Skin of body (tissue), 1 donor: ENCODE measurements at regions not wholly inside any gene's neighbourhood (a gene's known extent, or its start where the extent isn't known, plus 50 kb on each side); places are given as distances from the start of the nearest gene placed in this dataset.
"Not testable (repeated sequence)": the region's sequence is repeated elsewhere in the genome, so short reads cannot be mapped to it uniquely, and the experiment has no call there.

Experiments used
- DNase-seq: peaks from one replicate; lab custom pipeline; 2025; lab: John Stamatoyannopoulos, UW

DNA sequence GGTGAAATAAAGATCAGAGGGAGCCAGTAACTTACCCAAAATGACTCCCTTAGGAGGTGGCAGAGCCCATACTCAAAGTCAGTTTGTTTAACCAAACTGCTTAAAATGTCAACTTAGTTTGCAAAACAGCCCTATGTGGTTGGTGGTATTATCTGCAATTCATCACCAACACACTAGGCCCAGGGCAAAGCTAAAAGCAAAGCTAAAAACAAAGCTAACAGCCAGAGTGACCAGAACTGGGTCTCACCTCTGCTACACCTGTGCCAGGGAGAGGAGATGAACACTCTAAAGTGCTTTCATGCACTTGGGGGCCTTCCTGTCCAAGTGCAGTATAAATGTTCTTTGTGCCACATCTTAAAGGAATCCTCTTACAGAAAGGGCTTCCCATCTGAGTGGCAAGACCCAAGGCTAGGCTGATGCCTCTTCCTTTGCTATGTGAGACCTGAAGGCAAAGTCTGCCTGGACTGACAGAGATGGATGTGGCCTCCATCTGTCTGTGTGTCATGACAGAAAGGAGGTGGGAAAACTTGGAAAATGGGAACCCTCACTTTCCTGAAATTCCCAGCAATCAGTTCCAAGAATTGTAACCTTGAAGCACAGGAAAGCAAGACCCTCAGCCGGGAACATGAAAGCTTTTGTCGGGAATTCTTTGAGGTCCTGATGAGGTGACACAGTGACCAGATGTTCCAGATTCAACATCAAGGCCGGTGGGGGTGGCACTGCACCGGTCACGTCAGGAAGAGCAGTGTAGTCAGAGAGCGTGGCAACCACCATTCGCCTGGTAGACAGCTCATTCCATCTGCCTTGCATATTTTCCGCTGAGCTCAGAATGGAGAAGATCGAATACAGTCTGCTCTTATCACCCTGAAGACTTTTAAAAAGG, 214.3 kb upstream of the PLGLB2 start:
- DNase-seq: not testable (repeated sequence)

DNA sequence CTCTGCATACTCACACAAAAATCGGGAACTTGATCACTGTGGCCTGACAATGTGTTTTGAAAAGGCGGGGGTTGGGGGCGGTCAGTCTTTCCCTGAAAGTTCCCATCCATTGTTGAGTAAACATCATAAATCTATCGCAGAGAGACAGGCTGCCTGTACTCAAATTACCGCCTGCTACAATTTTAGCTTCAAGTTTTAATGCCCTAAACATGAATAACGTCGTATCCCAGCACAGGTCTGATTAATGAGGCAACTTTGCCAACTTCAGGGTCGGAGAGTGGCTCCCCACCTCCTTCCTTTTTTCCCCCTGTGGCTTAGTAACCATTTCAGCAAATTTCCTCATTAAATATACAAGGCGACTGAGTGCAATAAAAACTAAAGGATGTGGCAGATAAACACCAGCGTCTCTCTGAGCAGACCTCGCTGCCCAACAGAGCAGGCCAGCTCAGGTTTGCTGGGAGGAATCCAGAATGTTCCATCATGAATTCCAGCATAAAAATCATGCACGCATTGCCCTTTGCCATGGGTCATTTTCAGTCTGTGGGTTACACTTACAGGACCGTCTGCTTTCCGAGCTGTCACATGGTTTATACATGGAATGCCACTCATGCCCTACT, 213.5 kb upstream of the PLGLB2 start:
- DNase-seq: not testable (repeated sequence)

DNA sequence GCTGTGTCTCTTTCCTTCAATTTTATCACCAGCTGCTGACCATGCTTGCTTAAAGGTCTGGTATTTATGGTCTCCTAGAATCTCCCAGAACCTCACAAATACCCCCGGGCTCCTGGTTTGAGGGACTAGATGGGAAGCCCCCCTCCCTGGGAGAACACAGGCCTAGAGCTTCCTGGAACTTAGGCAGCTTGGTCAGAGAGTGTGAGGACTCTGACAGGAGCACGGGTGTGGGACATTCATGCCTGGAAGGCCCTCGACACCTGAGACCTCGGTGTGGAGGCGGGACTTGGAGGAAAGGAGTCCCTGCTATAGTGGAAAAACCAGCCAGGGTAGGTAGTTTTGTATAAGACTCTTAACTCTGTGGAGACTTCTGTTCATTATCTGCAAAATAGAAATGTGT, 211.5 kb upstream of the PLGLB2 start:
- not testable (repeated sequence) for DNase-seq

DNA sequence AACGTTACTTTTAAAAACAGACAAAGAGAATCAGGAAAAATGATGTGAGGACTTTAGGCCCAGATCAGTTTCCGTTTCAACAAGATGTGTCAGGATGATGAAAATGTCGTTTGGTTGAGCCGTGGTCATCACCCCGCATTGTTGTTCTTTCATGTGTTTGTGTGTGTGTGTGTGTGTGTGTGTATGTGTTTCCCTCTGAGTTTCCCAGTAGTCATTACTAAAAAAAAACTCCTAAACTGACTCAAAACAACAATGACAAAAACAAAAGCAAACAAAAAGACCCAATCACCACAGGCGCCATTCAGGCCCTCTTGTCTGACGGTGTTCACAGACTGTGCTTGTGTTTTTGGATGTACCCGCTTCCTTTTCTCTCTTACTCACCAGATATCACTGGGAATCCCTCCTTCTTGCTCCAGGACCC, 210.6 kb upstream of the PLGLB2 start:
- DNase-seq: not testable (repeated sequence)

DNA sequence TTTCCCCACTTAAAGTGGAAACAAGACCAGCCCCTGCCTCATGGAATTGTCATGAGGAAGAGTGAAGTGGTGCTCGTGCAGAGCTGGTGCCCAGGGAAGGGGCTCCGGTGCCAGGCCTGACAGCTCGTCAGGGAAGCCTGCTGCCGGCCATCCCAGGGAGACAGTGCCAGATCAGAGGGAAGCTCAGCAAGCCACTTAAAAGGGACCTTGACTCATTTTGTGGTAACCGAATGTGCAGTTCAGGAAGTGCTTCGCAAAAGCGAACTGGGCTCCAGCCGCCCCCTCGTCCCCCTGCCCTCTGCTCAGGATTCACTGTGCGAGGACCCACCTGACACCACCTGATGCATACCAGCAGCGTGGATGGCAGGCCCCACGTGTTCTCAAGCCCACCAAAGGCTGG, 209.6 kb upstream of the PLGLB2 start:
- DNase-seq: not testable (repeated sequence)

- not testable (repeated sequence) for DNase-seq
These were observed 208.5 kb upstream of the PLGLB2 start for GRCh38 chr2:87539151-87539943.

DNA sequence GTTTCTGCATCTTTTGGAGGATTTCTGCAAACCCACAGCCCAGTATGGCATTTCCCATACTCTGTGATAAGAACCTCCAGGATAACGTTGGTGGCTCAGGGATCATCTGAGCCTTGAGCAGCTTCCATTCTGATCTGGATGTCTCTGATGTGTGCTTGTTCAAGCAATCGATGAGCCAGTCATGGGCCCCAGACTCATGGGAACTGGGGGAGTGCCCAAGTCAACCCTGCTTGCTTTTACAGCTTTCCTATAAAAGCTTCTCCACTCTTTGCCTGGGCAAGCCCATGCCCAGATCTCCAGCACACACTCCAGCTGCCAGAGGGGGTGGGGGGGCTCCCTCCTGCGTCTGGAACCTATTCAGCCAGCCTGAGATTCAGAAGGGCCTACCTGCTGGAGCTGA, 207.6 kb upstream of the PLGLB2 start:
- not testable (repeated sequence) for DNase-seq

DNA sequence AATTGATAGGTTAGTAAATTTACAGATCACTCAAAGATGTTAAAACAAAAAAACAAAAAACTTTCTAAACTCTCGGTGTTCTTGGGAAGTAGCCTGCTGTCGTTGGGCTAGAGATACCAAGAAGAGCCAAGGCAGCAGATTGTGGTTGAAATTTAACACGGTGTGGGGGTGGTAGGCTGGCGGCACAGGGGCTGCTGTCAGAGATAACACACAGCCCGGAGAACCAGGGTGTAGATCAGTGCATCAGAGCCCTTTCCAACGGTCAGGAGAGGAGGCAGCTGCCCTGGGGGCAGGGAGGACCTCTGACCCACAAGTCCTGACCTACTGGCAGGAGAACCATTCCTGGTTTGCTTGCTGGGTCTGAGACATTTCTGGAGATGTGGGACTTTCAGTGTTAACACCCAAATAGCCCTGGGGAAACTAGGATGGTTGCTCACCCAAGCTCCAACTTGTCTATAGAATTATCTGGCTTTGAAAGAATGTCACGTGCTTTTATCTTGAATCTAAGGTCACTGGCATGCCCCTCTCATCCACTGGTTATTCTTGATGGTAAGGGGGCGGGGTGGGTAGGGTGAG, 205.2 kb upstream of the PLGLB2 start:
- not testable (repeated sequence) for DNase-seq

DNA sequence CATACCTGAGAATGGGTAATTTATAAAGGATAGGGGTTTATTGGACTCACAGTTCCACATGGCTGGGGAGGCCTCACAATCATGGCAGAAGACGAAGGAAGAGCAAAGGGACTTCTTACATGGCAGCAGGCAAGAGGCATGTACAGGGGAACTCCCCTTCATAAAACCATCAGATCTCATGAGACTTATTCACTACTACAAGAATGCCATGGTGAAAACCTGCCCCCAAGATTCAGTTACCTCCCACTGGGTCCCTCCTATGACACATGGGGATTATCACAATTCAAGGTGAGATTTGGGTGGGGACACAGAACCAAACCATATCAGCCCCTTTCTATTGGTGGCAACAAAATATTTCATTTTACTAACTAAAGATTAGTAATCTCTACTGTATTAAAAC, 204.1 kb upstream of the PLGLB2 start:
- DNase-seq: not testable (repeated sequence)

DNA sequence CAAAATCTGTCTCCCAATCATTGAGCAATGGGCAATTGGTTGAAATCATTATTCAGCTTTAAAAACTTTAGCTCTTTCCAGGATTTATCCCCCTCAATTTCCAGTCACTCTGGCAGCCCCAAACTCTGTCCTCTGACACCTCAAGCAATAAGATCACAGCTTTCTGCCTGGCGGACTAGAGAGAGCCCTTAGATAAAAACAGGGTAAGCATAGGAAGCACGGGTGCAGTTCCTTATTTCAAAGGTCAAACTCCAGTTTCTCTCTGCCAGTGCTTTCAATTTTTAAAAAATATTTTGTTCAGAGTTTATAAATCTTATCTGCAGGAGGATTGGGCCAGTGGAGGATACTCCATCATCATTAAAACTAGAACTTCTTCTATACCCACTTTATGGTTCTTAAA, 200.8 kb upstream of the PLGLB2 start:
- DNase-seq: not testable (repeated sequence)

GRCh38 chr2:87547966-87548365, 199.9 kb upstream of the PLGLB2 start:
- not testable (repeated sequence) for DNase-seq

GRCh38 chr2:87548681-87549536, 199.0 kb upstream of the PLGLB2 start:
- not testable (repeated sequence) for DNase-seq

GRCh38 chr2:87549561-87550202, 198.2 kb upstream of the PLGLB2 start:
- DNase-seq: not testable (repeated sequence)

GRCh38 chr2:87554678-87555077, 193.2 kb upstream of the PLGLB2 start:
- not testable (repeated sequence) for DNase-seq

GRCh38 chr2:87555082-87555481, 192.8 kb upstream of the PLGLB2 start:
- not testable (repeated sequence) for DNase-seq

DNA sequence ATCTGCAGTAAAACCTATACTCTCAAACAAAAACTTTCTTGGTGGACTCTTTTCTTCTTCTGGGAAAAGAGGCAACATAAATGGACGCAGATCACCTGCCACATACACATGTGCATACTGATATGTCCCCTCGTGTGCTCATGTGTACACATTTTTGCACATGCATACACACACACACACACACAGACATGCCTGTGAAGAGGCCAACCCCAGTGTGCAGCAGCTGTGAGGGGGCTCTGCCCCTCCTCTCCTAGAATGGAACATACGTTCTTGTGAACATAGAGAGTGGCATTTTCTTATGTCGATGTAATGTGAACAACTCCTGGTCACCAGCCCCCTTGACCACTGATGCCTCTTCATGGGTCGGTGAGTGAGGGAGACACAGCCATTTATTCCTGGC, 188.9 kb upstream of the PLGLB2 start:
- DNase-seq: not testable (repeated sequence)

GRCh38 chr2:87559735-87560134, 188.2 kb upstream of the PLGLB2 start:
- DNase-seq: not testable (repeated sequence)

DNA sequence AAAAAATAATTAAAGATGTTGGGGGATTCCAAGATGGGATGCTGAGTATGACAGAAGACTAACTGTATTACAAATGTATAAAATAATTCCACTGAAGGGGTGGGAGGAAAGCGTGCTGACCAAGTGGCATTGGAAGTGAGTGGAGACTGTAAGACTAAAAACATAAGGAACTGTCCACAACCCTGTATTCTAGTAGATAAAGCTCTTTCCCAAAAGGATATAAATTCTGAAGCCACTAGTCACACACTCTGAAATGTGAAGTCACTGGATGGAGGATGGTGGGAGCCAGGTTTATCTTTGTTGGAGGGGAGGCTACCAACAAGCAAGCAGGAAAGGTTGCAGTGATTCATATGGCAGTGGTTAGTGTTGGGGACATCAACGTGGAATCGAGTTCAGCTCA, 182.8 kb upstream of the PLGLB2 start:
- not testable (repeated sequence) for DNase-seq

DNA sequence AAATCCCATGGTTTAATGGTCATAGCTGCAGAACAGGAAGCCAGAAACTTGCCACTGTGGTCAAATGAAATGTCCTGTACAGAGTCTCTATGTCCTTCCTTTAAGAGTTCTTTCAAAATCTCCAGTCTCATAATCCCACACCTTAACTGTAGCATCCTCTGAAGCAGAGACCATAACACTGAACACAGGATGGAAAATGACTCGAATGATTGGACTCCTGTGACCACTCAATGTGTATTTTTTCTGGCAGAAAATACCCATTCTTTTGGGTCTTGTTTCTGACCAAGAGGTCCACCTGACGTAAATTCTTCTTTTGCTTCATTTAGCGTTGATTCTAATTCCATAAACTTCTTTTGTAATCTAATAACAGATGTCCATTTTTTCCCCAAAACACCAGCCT, 181.4 kb upstream of the PLGLB2 start:
- DNase-seq: not testable (repeated sequence)

DNA sequence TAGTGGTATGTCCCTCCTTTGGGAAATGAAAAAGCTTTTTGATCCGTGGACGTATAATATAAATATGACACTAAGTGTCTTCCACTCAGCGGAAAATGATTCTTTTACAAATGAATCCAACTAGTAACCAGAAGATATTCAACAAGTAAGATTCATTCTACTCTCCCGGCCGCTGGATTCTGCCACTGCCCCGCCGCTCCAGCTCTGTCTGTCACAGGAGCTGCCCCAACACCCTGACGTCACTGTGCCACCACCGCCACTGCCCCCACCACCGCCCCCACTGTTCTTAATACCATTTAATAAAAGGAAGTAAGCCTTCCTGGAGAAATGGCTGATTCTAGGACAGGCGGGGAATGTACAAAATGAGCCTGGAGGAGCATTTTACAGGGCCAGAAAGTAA, 180.8 kb upstream of the PLGLB2 start:
- DNase-seq: not testable (repeated sequence)
